GM23338 (cell line): ENCODE measurements at regions not wholly inside any gene's neighbourhood (a gene's known extent, or its start where the extent isn't known, plus 50 kb on each side); places are given as distances from the start of the nearest gene placed in this dataset.

ENCODE experiments used
- ATAC-seq: fragments of 200-7000 bp; cut with Tn5 transposase; 3 replicates; pipeline ENCODE4 v1.9.1; 2020
- DNase-seq: peaks from one replicate; pipeline ENCODE4 v3.0.0-alpha.2; 2015; ENCODE audit warnings: low spot score
- H2AFZ ChIP-seq: fragments of 200-600 bp; sonication (generic); 2 replicates; pipeline ENCODE4 v1.8.0; 2016; ENCODE audit warnings: antibody characterized with exemption, mild to moderate bottlenecking, moderate library complexity
- H3F3A ChIP-seq: fragments of 200-600 bp; sonication (generic); replicated peaks from 2 replicates; pipeline ENCODE4 v1.8.0; 2017; ENCODE audit warnings: antibody characterized with exemption, mixed run types, low read depth
- H3K27ac ChIP-seq: fragments of 200-600 bp; sonication (generic); 2 replicates; pipeline ENCODE4 v1.6.1; 2016; ENCODE audit warnings: low read depth
- H3K27me3 ChIP-seq: fragments of 200-600 bp; sonication (generic); 2 replicates; pipeline ENCODE4 v1.8.0; 2016; ENCODE audit warnings: mild to moderate bottlenecking, mixed run types, moderate library complexity; ENCODE audit not compliant: insufficient read depth
- H3K36me3 ChIP-seq: fragments of 200-600 bp; sonication (generic); 2 replicates; pipeline ENCODE4 v1.8.0; 2016; ENCODE audit warnings: mild to moderate bottlenecking; ENCODE audit not compliant: insufficient read depth
- H3K4me1 ChIP-seq: fragments of 200-600 bp; sonication (generic); 2 replicates; pipeline ENCODE4 v1.8.0; 2016; ENCODE audit warnings: mild to moderate bottlenecking, moderate library complexity; ENCODE audit not compliant: insufficient read depth
- H3K4me2 ChIP-seq: fragments of 200-600 bp; sonication (generic); 2 replicates; pipeline ENCODE4 v1.7.1; 2017; ENCODE audit warnings: mixed run types
- H3K4me3 ChIP-seq: fragments of 200-600 bp; sonication (generic); 2 replicates; pipeline ENCODE4 v1.6.1; 2016; ENCODE audit warnings: mixed run types
- H3K79me2 ChIP-seq: fragments of 200-600 bp; sonication (generic); replicated peaks from 2 replicates; pipeline ENCODE4 v1.8.0; 2017; ENCODE audit warnings: mild to moderate bottlenecking; ENCODE audit not compliant: insufficient read depth
- H3K9me2 ChIP-seq: fragments of 200-600 bp; sonication (generic); 2 replicates; pipeline ENCODE4 v1.8.0; 2017; ENCODE audit not compliant: insufficient read depth
- H4K20me1 ChIP-seq: fragments of 200-600 bp; sonication (generic); replicated peaks from 2 replicates; pipeline ENCODE4 v1.8.0; 2017; ENCODE audit warnings: mild to moderate bottlenecking; ENCODE audit not compliant: insufficient read depth
- H3K27ac Mint-ChIP-seq: 2 replicates; pipeline ENCODE4 v1.8.0; 2020; ENCODE audit warnings: inconsistent platforms, mild to moderate bottlenecking, moderate library complexity, mixed read lengths
- H3K27me3 Mint-ChIP-seq: 3 replicates; pipeline ENCODE4 v1.8.0; 2022; ENCODE audit warnings: low read depth, mild to moderate bottlenecking, moderate library complexity, mixed read lengths, inconsistent platforms; ENCODE audit not compliant: insufficient read depth, poor library complexity
- H3K36me3 Mint-ChIP-seq: 3 replicates; pipeline ENCODE4 v1.8.0; 2021; ENCODE audit warnings: low read depth, mild to moderate bottlenecking, inconsistent platforms, moderate library complexity, mixed read lengths
- H3K4me1 Mint-ChIP-seq: 3 replicates; pipeline ENCODE4 v1.8.0; 2020; ENCODE audit warnings: mild to moderate bottlenecking, inconsistent platforms, mixed read lengths
- H3K4me3 Mint-ChIP-seq: 3 replicates; pipeline ENCODE4 v1.8.0; 2021; ENCODE audit warnings: moderate library complexity, mild to moderate bottlenecking, inconsistent platforms, mixed read lengths
- H3K9me3 Mint-ChIP-seq: 3 replicates; pipeline ENCODE4 v1.8.0; 2020; ENCODE audit warnings: moderate library complexity, mild to moderate bottlenecking, inconsistent platforms, mixed read lengths
- CREB1 ChIP-seq: fragments of 250-450 bp; sonication (Bioruptor Pico); IDR thresholded peaks from 2 replicates; pipeline ENCODE4 v1.5.0; 2020; ENCODE audit warnings: low read depth, mild to moderate bottlenecking, moderate library complexity
- EZH2 ChIP-seq: fragments of 200-600 bp; sonication (generic); IDR thresholded peaks from one replicate; pipeline ENCODE4 v1.8.0; 2017; ENCODE audit warnings: antibody characterized with exemption, mild to moderate bottlenecking, low read depth; ENCODE audit not compliant: unreplicated experiment
- EZH2phosphoT487 ChIP-seq: fragments of 200-600 bp; sonication (generic); IDR thresholded peaks from one replicate; pipeline ENCODE4 v1.8.1; 2018; ENCODE audit warnings: antibody characterized with exemption; ENCODE audit not compliant: unreplicated experiment
- JUNB ChIP-seq: IDR thresholded peaks from one replicate; pipeline ENCODE4 v1.6.1; 2016; ENCODE audit warnings: antibody characterized with exemption; ENCODE audit not compliant: unreplicated experiment
- NANOG ChIP-seq: IDR thresholded peaks from 2 replicates; pipeline ENCODE4 v1.6.1; 2016; ENCODE audit warnings: antibody characterized with exemption, borderline replicate concordance
- POLR2AphosphoS5 ChIP-seq: IDR thresholded peaks from 2 replicates; pipeline ENCODE4 v1.6.1; 2016; ENCODE audit warnings: antibody characterized with exemption, low read depth
- STAT1 ChIP-seq: IDR thresholded peaks from one replicate; pipeline ENCODE4 v1.6.1; 2016; ENCODE audit warnings: antibody characterized with exemption; ENCODE audit not compliant: unreplicated experiment
- ZNF114 ChIP-seq: fragments of 250-450 bp; sonication (Bioruptor Pico); IDR thresholded peaks from 2 replicates; pipeline ENCODE4 v1.5.0; 2020; ENCODE audit warnings: mild to moderate bottlenecking, moderate library complexity
- TF ChIP-seq, protein P1 (sequence below): IDR thresholded peaks from one replicate; pipeline ENCODE4 v1.6.1; 2018; ENCODE audit warnings: antibody characterized with exemption; ENCODE audit not compliant: unreplicated experiment
- TF ChIP-seq, protein P2 (sequence below): fragments of 250-450 bp; sonication (Bioruptor Pico); IDR thresholded peaks from 2 replicates; pipeline ENCODE4 v1.5.0; 2020; ENCODE audit warnings: mild to moderate bottlenecking, moderate library complexity
- TF ChIP-seq, protein P3 (sequence below): IDR thresholded peaks from 2 replicates; pipeline ENCODE4 v1.6.1; 2016; ENCODE audit warnings: antibody characterized with exemption
- TF ChIP-seq, protein P4 (sequence below), 2 experiments: fragments of 200-600 bp in 1 of 2; sonication (generic) in 1 of 2; conservative IDR thresholded peaks; 2 replicates each; pipeline versions ENCODE4 v1.5.1 to v1.6.1; 2016 to 2017; ENCODE audit warnings: antibody characterized with exemption in 2 of 2, low read depth in 2 of 2, mild to moderate bottlenecking in 2 of 2, moderate library complexity in 1 of 2

DNA sequence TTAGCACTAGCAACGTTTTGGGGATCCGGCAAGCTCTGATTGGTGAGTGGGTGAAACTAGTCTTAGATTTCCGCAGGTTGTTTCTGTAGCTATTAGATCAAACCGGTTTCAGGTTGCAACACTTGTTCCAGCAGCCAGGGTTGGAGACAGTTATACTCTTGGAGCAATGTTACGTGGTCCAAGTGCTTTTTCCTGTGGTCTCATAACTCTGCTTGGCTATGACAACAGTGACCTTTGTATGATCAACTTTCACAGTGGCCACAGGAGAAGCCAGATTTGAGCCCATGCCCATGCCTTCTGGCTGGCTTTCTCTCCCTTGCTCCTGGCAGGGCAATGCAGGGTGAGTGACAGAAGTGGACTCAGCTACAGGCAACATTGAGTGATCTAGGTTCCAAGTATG, 84.5 kb upstream of the TAF1B start:
- Histone ChIP-seq H3K9me2 (no peaks in the 10 kb centered on the region), H3K36me3 (no peaks in the 10 kb centered on the region), H3F3A (no peaks in the 10 kb centered on the region), H3K27ac (no peak overlapping the region), H3K4me1 (peaks cover 9% of the 10 kb centered on the region), H2AFZ (peak overlapping the region; percentile 92; the same call in 1 of the 2 replicates), H3K4me3 (no peak overlapping the region), H3K4me2 (peak overlapping the region; percentile 74), H4K20me1 (no peaks in the 10 kb centered on the region), H3K27me3 (no peaks in the 10 kb centered on the region), H3K79me2 (no peaks in the 10 kb centered on the region)
- TF ChIP-seq ZNF114 (CRISPR knock-in tag) (no peak), EZH2 (no peak), JUNB (no peak), STAT1 (no peak), NANOG (no peak), POLR2AphosphoS5 (no peak), EZH2phosphoT487 (no peak), CREB1 (no peak)
- TF ChIP-seq, protein P1, sequence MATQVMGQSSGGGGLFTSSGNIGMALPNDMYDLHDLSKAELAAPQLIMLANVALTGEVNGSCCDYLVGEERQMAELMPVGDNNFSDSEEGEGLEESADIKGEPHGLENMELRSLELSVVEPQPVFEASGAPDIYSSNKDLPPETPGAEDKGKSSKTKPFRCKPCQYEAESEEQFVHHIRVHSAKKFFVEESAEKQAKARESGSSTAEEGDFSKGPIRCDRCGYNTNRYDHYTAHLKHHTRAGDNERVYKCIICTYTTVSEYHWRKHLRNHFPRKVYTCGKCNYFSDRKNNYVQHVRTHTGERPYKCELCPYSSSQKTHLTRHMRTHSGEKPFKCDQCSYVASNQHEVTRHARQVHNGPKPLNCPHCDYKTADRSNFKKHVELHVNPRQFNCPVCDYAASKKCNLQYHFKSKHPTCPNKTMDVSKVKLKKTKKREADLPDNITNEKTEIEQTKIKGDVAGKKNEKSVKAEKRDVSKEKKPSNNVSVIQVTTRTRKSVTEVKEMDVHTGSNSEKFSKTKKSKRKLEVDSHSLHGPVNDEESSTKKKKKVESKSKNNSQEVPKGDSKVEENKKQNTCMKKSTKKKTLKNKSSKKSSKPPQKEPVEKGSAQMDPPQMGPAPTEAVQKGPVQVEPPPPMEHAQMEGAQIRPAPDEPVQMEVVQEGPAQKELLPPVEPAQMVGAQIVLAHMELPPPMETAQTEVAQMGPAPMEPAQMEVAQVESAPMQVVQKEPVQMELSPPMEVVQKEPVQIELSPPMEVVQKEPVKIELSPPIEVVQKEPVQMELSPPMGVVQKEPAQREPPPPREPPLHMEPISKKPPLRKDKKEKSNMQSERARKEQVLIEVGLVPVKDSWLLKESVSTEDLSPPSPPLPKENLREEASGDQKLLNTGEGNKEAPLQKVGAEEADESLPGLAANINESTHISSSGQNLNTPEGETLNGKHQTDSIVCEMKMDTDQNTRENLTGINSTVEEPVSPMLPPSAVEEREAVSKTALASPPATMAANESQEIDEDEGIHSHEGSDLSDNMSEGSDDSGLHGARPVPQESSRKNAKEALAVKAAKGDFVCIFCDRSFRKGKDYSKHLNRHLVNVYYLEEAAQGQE = no peak
- TF ChIP-seq, protein P2, sequence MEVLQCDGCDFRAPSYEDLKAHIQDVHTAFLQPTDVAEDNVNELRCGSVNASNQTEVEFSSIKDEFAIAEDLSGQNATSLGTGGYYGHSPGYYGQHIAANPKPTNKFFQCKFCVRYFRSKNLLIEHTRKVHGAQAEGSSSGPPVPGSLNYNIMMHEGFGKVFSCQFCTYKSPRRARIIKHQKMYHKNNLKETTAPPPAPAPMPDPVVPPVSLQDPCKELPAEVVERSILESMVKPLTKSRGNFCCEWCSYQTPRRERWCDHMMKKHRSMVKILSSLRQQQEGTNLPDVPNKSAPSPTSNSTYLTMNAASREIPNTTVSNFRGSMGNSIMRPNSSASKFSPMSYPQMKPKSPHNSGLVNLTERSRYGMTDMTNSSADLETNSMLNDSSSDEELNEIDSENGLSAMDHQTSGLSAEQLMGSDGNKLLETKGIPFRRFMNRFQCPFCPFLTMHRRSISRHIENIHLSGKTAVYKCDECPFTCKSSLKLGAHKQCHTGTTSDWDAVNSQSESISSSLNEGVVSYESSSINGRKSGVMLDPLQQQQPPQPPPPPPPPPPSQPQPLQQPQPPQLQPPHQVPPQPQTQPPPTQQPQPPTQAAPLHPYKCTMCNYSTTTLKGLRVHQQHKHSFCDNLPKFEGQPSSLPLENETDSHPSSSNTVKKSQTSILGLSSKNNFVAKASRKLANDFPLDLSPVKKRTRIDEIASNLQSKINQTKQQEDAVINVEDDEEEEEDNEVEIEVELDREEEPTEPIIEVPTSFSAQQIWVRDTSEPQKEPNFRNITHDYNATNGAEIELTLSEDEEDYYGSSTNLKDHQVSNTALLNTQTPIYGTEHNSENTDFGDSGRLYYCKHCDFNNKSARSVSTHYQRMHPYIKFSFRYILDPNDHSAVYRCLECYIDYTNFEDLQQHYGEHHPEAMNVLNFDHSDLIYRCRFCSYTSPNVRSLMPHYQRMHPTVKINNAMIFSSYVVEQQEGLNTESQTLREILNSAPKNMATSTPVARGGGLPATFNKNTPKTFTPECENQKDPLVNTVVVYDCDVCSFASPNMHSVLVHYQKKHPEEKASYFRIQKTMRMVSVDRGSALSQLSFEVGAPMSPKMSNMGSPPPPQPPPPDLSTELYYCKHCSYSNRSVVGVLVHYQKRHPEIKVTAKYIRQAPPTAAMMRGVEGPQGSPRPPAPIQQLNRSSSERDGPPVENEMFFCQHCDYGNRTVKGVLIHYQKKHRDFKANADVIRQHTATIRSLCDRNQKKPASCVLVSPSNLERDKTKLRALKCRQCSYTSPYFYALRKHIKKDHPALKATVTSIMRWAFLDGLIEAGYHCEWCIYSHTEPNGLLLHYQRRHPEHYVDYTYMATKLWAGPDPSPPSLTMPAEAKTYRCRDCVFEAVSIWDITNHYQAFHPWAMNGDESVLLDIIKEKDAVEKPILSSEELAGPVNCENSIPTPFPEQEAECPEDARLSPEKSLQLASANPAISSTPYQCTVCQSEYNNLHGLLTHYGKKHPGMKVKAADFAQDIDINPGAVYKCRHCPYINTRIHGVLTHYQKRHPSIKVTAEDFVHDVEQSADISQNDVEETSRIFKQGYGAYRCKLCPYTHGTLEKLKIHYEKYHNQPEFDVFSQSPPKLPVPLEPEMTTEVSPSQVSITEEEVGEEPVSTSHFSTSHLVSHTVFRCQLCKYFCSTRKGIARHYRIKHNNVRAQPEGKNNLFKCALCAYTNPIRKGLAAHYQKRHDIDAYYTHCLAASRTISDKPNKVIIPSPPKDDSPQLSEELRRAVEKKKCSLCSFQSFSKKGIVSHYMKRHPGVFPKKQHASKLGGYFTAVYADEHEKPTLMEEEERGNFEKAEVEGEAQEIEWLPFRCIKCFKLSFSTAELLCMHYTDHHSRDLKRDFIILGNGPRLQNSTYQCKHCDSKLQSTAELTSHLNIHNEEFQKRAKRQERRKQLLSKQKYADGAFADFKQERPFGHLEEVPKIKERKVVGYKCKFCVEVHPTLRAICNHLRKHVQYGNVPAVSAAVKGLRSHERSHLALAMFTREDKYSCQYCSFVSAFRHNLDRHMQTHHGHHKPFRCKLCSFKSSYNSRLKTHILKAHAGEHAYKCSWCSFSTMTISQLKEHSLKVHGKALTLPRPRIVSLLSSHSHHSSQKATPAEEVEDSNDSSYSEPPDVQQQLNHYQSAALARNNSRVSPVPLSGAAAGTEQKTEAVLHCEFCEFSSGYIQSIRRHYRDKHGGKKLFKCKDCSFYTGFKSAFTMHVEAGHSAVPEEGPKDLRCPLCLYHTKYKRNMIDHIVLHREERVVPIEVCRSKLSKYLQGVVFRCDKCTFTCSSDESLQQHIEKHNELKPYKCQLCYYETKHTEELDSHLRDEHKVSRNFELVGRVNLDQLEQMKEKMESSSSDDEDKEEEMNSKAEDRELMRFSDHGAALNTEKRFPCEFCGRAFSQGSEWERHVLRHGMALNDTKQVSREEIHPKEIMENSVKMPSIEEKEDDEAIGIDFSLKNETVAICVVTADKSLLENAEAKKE (CRISPR knock-in tag) = no peak
- TF ChIP-seq, protein P3, sequence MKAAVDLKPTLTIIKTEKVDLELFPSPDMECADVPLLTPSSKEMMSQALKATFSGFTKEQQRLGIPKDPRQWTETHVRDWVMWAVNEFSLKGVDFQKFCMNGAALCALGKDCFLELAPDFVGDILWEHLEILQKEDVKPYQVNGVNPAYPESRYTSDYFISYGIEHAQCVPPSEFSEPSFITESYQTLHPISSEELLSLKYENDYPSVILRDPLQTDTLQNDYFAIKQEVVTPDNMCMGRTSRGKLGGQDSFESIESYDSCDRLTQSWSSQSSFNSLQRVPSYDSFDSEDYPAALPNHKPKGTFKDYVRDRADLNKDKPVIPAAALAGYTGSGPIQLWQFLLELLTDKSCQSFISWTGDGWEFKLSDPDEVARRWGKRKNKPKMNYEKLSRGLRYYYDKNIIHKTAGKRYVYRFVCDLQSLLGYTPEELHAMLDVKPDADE = no peak
- TF ChIP-seq, protein P4, sequence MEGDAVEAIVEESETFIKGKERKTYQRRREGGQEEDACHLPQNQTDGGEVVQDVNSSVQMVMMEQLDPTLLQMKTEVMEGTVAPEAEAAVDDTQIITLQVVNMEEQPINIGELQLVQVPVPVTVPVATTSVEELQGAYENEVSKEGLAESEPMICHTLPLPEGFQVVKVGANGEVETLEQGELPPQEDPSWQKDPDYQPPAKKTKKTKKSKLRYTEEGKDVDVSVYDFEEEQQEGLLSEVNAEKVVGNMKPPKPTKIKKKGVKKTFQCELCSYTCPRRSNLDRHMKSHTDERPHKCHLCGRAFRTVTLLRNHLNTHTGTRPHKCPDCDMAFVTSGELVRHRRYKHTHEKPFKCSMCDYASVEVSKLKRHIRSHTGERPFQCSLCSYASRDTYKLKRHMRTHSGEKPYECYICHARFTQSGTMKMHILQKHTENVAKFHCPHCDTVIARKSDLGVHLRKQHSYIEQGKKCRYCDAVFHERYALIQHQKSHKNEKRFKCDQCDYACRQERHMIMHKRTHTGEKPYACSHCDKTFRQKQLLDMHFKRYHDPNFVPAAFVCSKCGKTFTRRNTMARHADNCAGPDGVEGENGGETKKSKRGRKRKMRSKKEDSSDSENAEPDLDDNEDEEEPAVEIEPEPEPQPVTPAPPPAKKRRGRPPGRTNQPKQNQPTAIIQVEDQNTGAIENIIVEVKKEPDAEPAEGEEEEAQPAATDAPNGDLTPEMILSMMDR (conservative IDR thresholded peaks at IDR 0.05; ENCODE audit: low read depth in 2 of 2) = no peak
- Mint-ChIP-seq H3K4me3 (no peak overlapping the region; the same call in 2 of the 3 replicates), H3K27me3 (peaks cover 13% of the 10 kb centered on the region), H3K27ac (no peak overlapping the region), H3K4me1 (peaks cover 38% of the 10 kb centered on the region), H3K9me3 (no peaks in the 10 kb centered on the region), H3K36me3 (no peaks in the 10 kb centered on the region)
- DNase-seq (no peak), ATAC-seq (no peak)
